ENCODE measurements at regions not wholly inside any gene's neighbourhood (a gene's known extent, or its start where the extent isn't known, plus 50 kb on each side); places are given as distances from the start of the nearest gene placed in this dataset.

GRCh38 chr9:36488389-36488756 is 84.3 kb upstream of the MELK start:
- Histone ChIP-seq H3K27me3 (ENCODE audit: insufficient read depth, low read length) (no peaks in the 10 kb centered on the region), H3K9me2 (ENCODE audit: low read depth, low read length) (no peaks in the 10 kb centered on the region), H3K27ac (ENCODE audit: low read depth, low read length, poor library complexity, severe bottlenecking) (peak overlapping the region; percentile 91), H3K4me1 (ENCODE audit: insufficient read depth, low read length, severe bottlenecking) (peaks cover 30% of the 10 kb centered on the region), H3K4me2 (ENCODE audit: low read length) (peak overlapping the region; percentile 98), H3K36me3 (ENCODE audit: insufficient read depth, low read length) (no peaks in the 10 kb centered on the region), H3F3A (ENCODE audit: insufficient read depth, low read length) (no peaks in the 10 kb centered on the region), H3K4me3 (ENCODE audit: low read depth, low read length, poor library complexity, severe bottlenecking) (peak overlapping the region; percentile 69), H3K9me3 (ENCODE audit: low read length) (no peaks in the 10 kb centered on the region), H4K20me1 (ENCODE audit: insufficient read depth, low read length) (no peaks in the 10 kb centered on the region), H3K79me2 (ENCODE audit: insufficient read depth, low read length) (peaks cover 36% of the 10 kb centered on the region), H2AFZ (ENCODE audit: low read length) (no peak overlapping the region; the same call in 1 of the 2 replicates), H3K9ac (ENCODE audit: low read length) (peak overlapping the region; percentile 97)
- TF ChIP-seq CTCF (IDR thresholded peaks at IDR 0.05; ENCODE audit: low read length) (no peak), EZH2 (IDR thresholded peaks at IDR 0.05; ENCODE audit: borderline replicate concordance, low read length) (no peak)

- peak overlapping the region; percentile 99 for H3K4me3 ChIP-seq (ENCODE audit: low read depth, low read length, poor library complexity, severe bottlenecking)
- H3K79me2 ChIP-seq (ENCODE audit: insufficient read depth, low read length) = peaks cover 38% of the 10 kb centered on the region
- H3K4me2 ChIP-seq (ENCODE audit: low read length) = peak overlapping the region; percentile 98
- H3K36me3 ChIP-seq (ENCODE audit: insufficient read depth, low read length) = no peaks in the 10 kb centered on the region
- no peaks in the 10 kb centered on the region for H3F3A ChIP-seq (ENCODE audit: insufficient read depth, low read length)
- H3K9ac ChIP-seq (ENCODE audit: low read length) = peak overlapping the region; percentile 97
- no peaks in the 10 kb centered on the region for H3K27me3 ChIP-seq (ENCODE audit: insufficient read depth, low read length)
- peak overlapping the region; percentile 91 for H3K27ac ChIP-seq (ENCODE audit: low read depth, low read length, poor library complexity, severe bottlenecking)
- peaks cover 30% of the 10 kb centered on the region for H3K4me1 ChIP-seq (ENCODE audit: insufficient read depth, low read length, severe bottlenecking)
- no peaks in the 10 kb centered on the region for H4K20me1 ChIP-seq (ENCODE audit: insufficient read depth, low read length)
- H2AFZ ChIP-seq (ENCODE audit: low read length) = peak overlapping the region; percentile 94
- TF ChIP-seq CTCF (IDR thresholded peaks at IDR 0.05; ENCODE audit: low read length) = no peak
- no peaks in the 10 kb centered on the region for H3K9me3 ChIP-seq (ENCODE audit: low read length)
- no peaks in the 10 kb centered on the region for H3K9me2 ChIP-seq (ENCODE audit: low read depth, low read length)
Observed at GRCh38 chr9:36487482-36488388, 85.0 kb upstream of the MELK start.

GRCh38 chr9:36486933-36487481 is 85.7 kb upstream of the MELK start:
- Histone ChIP-seq H3K4me3 (ENCODE audit: low read depth, low read length, poor library complexity, severe bottlenecking) (peak overlapping the region; percentile 99), H3F3A (ENCODE audit: insufficient read depth, low read length) (no peaks in the 10 kb centered on the region), H3K9ac (ENCODE audit: low read length) (peak overlapping the region; percentile 93), H3K4me2 (ENCODE audit: low read length) (peak overlapping the region; percentile 99), H3K4me1 (ENCODE audit: insufficient read depth, low read length, severe bottlenecking) (peaks cover 30% of the 10 kb centered on the region), H3K9me2 (ENCODE audit: low read depth, low read length) (no peaks in the 10 kb centered on the region), H3K27ac (ENCODE audit: low read depth, low read length, poor library complexity, severe bottlenecking) (peak overlapping the region; percentile 73), H4K20me1 (ENCODE audit: insufficient read depth, low read length) (no peaks in the 10 kb centered on the region), H2AFZ (ENCODE audit: low read length) (no peak overlapping the region), H3K36me3 (ENCODE audit: insufficient read depth, low read length) (no peaks in the 10 kb centered on the region), H3K27me3 (ENCODE audit: insufficient read depth, low read length) (no peaks in the 10 kb centered on the region), H3K9me3 (ENCODE audit: low read length) (no peaks in the 10 kb centered on the region), H3K79me2 (ENCODE audit: insufficient read depth, low read length) (peaks cover 42% of the 10 kb centered on the region)
- TF ChIP-seq EZH2 (IDR thresholded peaks at IDR 0.05; ENCODE audit: borderline replicate concordance, low read length) (no peak), CTCF (IDR thresholded peaks at IDR 0.05; ENCODE audit: low read length) (no peak)
